HuH-7 (cell line): ENCODE measurements at regions not wholly inside any gene's neighbourhood (a gene's known extent, or its start where the extent isn't known, plus 50 kb on each side); places are given as distances from the start of the nearest gene placed in this dataset.

Source experiments
- DNase-seq: peaks from one replicate; pipeline ENCODE4 v3.0.0; 2011; ENCODE audit warnings: low spot score

- DNase-seq = no peak
These were observed 185.4 kb downstream of the FBXO15 start for GRCh38 chr18:73962256-73962655.

GRCh38 chr18:73961804-73962203 is 185.8 kb downstream of the FBXO15 start:
- no peak for DNase-seq

GRCh38 chr18:73959352-73959751 is 188.3 kb downstream of the FBXO15 start:
- no peak for DNase-seq

- no peak for DNase-seq
These were observed 193.4 kb downstream of the FBXO15 start for GRCh38 chr18:73954268-73954667.

GRCh38 chr18:73952296-73952946 is 195.2 kb downstream of the FBXO15 start:
- DNase-seq = no peak

- DNase-seq = no peak
These were observed 197.4 kb downstream of the FBXO15 start for GRCh38 chr18:73950116-73950700.

GRCh38 chr18:73948497-73948896 is 199.1 kb downstream of the FBXO15 start:
- peak; percentile 39 for DNase-seq

- no peak for DNase-seq
These were observed 199.6 kb downstream of the FBXO15 start for GRCh38 chr18:73948084-73948483.

- no peak for DNase-seq
These were observed 200.3 kb downstream of the FBXO15 start for GRCh38 chr18:73947180-73947921.

- DNase-seq = no peak
These were observed 202.4 kb downstream of the FBXO15 start for GRCh38 chr18:73945130-73945792.

GRCh38 chr18:73944715-73945114 is 202.9 kb downstream of the FBXO15 start:
- DNase-seq = no peak

GRCh38 chr18:73943763-73944162 is 203.9 kb downstream of the FBXO15 start:
- DNase-seq = no peak

GRCh38 chr18:73942956-73943355 is 204.7 kb downstream of the FBXO15 start:
- DNase-seq = no peak

GRCh38 chr18:73942081-73942625 is 205.5 kb downstream of the FBXO15 start:
- no peak for DNase-seq

- no peak for DNase-seq
These were observed 206.9 kb downstream of the FBXO15 start for GRCh38 chr18:73940721-73941120.

GRCh38 chr18:73939391-73939790 is 208.2 kb downstream of the FBXO15 start:
- DNase-seq = no peak

GRCh38 chr18:73933685-73934084 is 213.9 kb downstream of the FBXO15 start:
- DNase-seq = no peak

- no peak for DNase-seq
These were observed 214.7 kb downstream of the FBXO15 start for GRCh38 chr18:73932976-73933375.

- DNase-seq = no peak
These were observed 220.1 kb downstream of the FBXO15 start for GRCh38 chr18:73927496-73927895.

GRCh38 chr18:73924836-73925235 is 222.8 kb downstream of the FBXO15 start:
- no peak for DNase-seq

GRCh38 chr18:73924307-73924706 is 223.3 kb downstream of the FBXO15 start:
- DNase-seq = no peak

- no peak for DNase-seq
These were observed 223.8 kb downstream of the FBXO15 start for GRCh38 chr18:73923866-73924265.

GRCh38 chr18:73920033-73920432 is 227.6 kb downstream of the FBXO15 start:
- DNase-seq = no peak
